GM19240 (cell line): ENCODE measurements at regions not wholly inside any gene's neighbourhood (a gene's known extent, or its start where the extent isn't known, plus 50 kb on each side); places are given as distances from the start of the nearest gene placed in this dataset.
"Not testable (repeated sequence)": the region's sequence is repeated elsewhere in the genome, so short reads cannot be mapped to it uniquely, and the experiment has no call there.

ENCODE experiments used
- DNase-seq: peaks from one replicate; pipeline ENCODE4 v3.0.0; 2011; ENCODE audit warnings: low spot score; ENCODE audit not compliant: insufficient read length

DNA sequence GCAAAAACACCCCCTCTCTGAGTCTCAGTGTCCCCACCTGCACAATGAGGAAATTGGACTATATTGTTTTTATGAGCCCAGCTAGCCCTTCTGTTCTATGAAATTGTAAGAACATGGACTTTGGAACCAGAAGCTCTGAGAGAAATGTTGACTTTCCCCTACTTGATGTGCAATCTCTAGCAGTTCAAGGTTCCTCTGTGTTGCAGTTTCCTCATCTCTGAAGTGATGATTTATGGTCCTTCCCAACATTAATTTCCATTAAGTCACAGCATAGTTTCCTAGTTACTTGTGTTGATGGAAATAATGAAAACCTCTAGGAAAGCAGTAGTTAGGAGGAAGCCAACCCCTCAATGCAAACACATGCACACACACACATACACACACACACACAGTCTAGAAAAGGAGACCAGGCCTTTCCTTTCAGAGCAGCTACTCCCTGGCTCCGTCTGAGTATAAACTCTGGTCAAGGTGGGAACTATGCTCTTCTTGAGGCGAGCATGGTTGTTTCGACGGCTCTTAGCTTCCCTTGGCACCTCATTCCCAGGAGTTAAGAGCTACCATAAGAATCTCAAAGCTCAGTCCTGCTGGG is 518.4 kb downstream of the SOX6 start:
- DNase-seq, result no peak

DNA sequence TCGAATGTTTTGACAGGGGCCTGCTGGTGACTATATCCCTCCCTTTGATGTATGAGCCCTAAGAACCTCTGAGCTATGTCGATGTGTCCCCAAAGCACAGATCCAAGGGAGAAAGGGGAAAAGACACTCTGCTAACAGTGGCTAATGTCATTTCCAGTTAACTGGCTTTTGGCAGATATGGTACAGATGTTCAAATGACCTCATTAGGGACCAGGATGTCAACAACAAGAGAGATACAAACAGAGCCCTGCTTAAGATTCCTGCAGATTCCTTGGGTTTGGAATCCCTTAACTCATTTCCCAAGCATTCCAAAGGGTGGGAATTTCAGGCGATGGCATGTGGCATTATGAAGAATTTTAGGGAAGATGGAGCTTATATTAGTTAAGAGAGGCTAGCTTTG is 517.3 kb downstream of the SOX6 start:
- no peak for DNase-seq

- DNase-seq, result no peak
Measured at GRCh38 chr11:15840966-15841365, 515.4 kb downstream of the SOX6 start.

DNA sequence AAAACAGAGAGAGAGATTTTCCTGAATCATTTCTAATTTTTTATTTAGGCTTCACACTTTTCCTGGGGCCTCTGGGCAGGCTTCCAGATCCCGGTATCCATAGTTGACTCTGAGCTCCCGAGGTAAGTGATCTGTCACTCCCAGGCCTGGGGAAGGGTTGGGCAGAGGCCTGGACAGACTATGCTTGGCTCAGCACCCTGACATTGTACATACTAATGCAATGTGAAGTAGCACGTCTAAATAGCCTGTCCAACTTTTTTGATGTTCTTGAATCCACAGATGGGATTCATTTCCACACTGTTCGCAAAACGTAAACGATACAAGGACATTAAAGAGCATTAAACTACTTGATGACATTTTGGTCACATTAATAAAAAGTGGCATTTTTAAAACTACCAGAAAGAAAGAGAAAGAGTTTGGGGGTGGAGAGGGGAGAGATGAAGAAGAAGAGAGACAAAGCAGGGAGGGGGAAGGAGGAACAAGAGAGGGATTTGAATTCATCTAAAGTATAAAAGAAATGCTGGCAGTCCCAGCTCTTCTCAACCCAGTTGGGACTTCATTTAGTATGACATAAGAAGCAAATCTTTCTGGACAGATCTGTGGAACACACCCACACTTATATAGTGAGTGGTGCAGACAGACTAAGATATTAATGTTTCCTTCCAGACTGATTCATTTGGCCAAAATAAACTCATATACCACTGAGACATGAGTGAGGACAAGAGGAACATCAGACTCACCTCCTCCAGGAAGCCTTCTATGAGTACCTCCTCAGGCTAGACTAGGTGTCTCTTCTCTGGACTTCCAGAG is 514.2 kb downstream of the SOX6 start:
- no peak for DNase-seq

DNA sequence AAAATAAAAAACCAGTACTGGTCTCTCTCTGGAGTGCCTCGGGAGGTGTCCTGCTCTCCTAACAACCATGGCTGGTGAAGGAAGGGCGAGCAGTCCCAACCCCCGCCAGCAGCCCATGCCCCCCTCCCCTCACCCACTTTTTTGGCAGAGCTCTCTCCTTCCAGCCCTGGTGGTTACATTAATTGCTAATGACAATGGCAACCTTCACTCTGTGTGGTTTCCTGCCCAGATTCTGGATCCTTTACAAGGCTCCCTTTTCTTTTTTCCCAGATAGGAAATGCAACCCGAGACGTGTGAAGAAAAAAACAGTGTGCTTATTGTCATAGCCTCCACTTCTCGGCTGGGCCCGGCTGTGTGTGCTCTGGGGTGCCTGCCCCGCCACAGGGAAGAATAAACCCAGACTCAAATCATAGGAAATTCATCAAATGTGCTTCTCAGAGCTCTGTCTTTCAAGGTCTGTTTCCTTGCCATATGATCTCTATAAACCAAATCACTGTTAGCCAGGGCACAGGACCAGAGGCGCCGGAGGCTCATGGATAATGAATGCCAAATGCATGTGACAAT is 513.0 kb downstream of the SOX6 start:
- no peak for DNase-seq

DNA sequence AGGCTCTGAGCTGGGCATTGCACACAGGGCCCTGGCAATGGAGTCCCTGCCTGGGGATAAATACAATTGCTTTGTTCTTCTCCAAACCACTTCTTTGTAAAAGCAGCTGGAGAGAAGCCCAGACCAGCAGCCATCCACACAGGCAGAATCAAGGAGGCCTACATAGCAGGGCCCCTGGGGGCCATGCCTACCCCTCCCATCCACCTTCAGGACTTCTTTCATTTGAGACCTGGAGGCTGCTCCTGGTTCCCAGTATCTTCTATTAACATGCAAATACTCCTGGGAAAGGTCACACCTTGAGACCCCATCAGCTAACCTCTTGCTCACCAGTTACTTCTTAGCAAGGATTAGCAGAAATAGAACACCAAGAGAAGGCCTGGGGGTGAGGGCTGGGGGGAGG is 511.1 kb downstream of the SOX6 start:
- DNase-seq, result no peak

DNA sequence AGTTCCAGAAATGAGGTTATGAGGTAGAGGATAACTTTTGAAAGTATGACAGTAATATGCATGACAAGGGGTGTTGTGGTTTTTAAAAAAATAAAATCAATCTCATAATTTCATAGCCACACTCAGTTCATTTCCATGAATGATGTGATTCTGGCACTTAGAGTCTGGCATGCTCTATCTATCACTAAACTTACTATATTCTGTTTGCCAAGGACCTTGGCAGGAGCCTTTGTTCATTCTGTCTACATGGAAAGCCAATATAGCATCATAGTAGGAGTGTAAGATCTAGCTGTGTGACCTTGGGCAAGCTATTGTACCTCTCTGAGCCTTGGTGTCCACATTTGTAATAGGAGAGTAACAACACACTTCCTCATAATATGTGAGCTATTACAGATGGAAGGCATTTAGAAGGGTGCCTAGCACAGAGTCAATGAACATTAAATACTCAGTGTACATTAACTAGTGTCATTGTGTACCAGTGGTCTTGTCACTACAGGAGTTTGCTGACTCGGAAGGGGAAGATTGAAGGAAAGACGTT is 507.6 kb downstream of the SOX6 start:
- DNase-seq, result no peak

DNA sequence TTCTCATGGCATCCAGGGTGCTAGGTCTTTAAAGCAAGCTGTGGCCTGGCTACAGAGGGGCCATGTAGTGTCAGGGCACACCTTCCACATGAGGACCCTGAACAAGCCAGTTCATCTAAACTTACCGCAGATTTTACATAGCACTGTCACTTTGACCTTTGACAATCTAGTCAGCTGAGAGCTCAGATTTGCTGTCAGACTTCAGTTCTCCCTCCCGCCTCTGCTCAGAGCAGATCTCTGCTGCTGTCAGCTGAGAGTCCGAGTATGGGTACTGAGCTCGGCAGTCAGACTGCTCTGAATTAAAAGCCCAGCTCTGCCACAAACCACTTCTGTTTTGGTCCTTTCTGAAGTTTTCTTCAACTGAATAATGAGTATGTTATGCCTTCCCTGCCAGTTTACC is 507.1 kb downstream of the SOX6 start:
- no peak for DNase-seq

DNA sequence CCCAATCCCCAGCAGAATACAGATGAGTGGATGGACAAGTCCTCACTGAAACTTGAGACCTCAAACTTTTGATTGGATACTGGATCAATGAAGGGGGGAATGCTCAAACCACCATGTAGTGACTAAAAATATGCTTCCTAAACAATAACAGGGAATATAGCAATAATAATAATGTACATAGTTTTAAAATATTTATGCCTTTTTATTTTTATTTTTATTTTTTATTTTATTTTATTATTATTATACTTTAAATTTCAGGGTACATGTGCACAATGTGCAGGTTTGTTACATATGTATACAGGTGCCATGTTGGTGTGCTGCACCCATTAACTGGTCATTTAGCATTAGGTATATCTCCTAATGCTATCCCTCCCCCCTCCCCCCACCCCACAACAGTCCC is 506.0 kb downstream of the SOX6 start:
- not testable (repeated sequence) for DNase-seq

DNA sequence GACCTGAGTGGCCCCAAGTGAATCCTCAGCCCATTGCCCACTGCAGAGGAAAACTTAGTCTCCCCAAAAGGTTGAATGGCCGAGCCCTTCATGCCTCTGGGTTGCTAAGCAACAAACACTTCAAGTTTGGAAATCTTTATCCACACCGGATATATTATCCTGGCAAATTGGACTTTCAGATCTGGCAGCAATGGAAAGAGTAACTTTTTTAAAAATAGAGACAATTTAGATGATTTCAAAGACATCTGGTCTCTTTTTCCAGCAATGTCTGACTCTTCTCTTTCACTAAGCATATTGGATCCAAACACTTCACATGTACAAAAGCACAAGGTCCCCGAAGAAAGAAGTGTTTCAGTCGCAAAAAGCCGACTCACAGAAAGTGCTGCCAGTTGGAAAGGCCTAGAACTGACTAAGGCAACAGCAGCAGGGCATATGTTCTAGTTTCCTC is 505.3 kb downstream of the SOX6 start:
- DNase-seq, result no peak

DNA sequence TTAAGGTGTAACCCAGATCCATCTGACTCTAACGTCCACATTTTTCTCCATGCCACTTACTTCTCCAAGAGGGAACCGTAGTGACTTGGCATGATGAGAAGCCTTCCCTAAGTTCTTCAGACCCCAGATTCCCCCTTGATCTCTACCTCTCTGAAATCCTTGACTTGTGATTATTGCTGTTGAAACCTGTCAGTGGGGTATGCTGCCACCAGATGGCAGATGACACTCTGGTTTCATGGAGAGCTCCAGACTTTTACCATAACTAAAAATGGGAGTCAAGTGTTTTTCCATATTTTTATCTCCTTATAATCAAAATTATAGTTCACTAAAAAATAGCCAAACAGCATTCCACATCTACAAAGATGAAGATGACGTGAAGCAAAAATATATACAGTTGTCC is 504.2 kb downstream of the SOX6 start:
- DNase-seq, result no peak

GRCh38 chr11:15854245-15854644 is 502.1 kb downstream of the SOX6 start:
- no peak for DNase-seq

DNA sequence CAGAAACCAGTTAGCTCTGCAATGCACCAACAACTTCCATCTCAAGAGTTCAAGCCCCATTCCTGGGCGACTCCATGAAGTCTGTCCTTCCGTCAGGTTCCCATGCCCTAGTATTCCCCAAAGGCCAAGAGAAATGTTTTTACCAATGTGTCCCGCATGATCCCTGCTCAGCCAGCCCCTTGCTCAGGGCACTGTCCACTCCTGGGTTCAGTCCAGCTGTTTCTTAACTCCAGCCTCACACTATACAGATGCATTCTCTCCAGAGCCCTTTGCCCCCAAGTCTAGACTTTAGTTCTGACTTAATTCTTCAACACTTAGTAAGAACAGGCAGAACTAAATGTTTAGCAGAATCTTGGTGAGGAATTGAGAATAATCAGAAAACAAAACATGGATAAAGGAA is 497.5 kb downstream of the SOX6 start:
- DNase-seq, result no peak

GRCh38 chr11:15859411-15859810 is 496.9 kb downstream of the SOX6 start:
- DNase-seq, result no peak

DNA sequence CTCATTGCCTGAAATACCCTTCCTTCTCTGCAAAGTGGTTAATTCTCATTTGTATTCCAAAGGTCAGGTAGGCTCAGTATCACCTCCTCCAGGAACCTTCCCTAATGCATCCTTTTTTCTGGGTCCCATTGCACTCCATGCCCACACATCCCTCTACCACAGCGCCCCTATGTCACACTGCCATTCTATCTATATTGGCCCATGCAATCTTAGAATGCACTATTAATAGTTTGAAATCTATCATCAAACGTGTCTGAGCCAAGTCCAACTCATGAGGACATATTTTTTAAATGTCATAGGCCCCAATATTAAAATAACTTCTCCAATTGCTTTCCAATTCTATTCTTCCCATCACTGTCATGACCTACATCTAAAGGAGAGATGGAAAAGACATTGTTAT is 495.1 kb downstream of the SOX6 start:
- no peak for DNase-seq

GRCh38 chr11:15863411-15863810 is 492.9 kb downstream of the SOX6 start:
- DNase-seq, result no peak

DNA sequence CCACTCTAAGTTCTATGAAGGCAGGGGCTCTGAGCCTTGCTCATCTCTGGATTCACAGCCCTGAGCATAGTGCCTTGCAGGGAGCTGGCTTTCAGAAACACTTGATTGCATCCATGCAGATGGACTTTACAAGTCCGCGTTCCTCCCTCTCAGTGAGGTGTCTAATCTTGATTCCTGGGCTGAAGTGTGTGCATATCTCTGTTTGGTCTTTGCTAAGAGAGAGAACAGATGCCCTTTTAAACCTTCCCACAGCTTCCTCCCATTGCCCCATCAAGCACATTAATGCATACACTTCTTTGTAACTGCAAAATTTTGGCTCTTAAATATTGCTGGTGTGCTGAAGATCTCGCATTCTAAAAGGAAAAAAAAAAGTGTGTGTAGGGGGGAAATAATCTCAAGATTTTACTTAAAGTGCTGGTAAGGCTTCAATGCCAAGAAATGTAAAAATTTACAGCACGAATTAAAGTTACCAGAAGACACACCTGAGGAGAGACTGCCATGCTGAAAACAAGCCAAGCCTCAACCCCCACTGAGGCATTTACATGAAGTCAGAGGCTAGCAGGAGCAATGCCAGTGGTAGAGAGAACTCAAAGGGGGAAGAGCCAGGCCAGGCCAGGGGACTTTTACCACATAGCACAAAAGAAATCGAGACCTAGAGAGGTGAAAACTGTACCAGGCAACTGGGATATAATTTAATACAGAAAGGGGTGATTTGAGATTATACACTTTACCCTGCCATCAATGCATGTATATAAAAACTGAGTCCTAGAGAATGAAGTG is 492.1 kb downstream of the SOX6 start:
- DNase-seq, result no peak

DNA sequence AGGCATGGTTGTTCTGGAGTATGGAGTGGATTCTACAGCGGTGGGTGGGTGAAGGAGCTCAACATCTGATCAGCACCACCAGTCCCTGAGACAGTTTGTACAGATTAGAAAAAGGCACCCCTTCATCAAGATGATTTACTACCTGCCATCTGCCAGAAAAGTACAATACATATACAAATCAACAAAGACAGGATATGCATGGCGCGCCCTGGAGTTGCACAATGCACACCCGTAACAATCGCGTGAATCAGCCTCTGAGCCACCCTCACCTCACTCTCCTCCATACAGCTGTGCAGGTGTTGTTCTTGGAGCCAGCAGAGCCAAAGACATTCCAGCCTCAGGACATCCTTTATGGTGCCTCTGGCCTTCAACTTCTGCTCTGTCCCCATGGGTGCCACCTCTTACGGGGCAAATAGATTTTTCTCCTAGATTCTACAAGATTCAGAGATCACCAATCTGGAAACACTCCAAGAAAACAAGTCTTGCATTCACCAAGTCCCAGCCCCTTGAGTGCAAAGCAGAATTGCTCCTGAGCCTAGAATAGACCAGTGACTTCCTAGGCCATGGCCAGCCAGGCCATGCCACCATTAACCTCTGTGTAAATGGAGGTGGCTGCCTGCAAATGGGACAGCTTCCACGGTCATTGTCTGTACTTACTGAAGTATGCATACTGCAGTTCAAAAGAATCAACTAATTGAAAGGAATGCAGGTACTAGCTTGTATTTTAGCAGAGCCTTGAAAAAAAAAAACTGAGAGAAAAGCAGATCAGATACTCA is 490.9 kb downstream of the SOX6 start:
- no peak for DNase-seq

- no peak for DNase-seq
Measured at GRCh38 chr11:15867871-15868270, 488.5 kb downstream of the SOX6 start.

GRCh38 chr11:15870911-15871310 is 485.4 kb downstream of the SOX6 start:
- DNase-seq, result no peak
